ENCODE measurements at regions not wholly inside any gene's neighbourhood (a gene's known extent, or its start where the extent isn't known, plus 50 kb on each side); places are given as distances from the start of the nearest gene placed in this dataset.

- no peak for ATAC-seq
- H3K4me3 ChIP-seq, result no peak overlapping the region
These were observed 84.6 kb upstream of the SPAG17 start for GRCh38 chr1:118269598-118269997.

GRCh38 chr1:118266436-118266835 is 81.4 kb upstream of the SPAG17 start:
- TF ChIP-seq CTCF (IDR thresholded peaks at IDR 0.05), result no peak
- no peak for TF ChIP-seq POLR2A (IDR thresholded peaks at IDR 0.05)
- intact Hi-C loops (cut with DNase I), result no loop called here
- H3K4me1 ChIP-seq, result no peaks in the 10 kb centered on the region
- ATAC-seq, result no peak
- H3K36me3 ChIP-seq, result no peaks in the 10 kb centered on the region
- 81% methylated on average over 3 of the region's 3 CpGs for WGBS (ENCODE audit: insufficient coverage, low coverage, low lambda C conversion rate, missing lambda C conversion rate)
- no peak for DNase-seq
- no peak overlapping the region for H3K27ac ChIP-seq
- H3K9me3 ChIP-seq, result no peaks in the 10 kb centered on the region
- no peaks in the 10 kb centered on the region for H3K27me3 ChIP-seq
- H3K4me3 ChIP-seq, result no peak overlapping the region

More at GRCh38 chr1:118269598-118269997, 84.6 kb upstream of the SPAG17 start:
- WGBS (ENCODE audit: insufficient coverage, low coverage, low lambda C conversion rate, missing lambda C conversion rate), result 51% methylated on average over 2 of the region's 2 CpGs
- no peak overlapping the region for H3K27ac ChIP-seq
- no peaks in the 10 kb centered on the region for H3K4me1 ChIP-seq
- TF ChIP-seq CTCF (IDR thresholded peaks at IDR 0.05) (no peak), POLR2A (IDR thresholded peaks at IDR 0.05) (no peak)
- no peak for DNase-seq
- H3K27me3 ChIP-seq, result no peaks in the 10 kb centered on the region
- intact Hi-C loops (cut with DNase I), result no loop called here
- H3K9me3 ChIP-seq, result no peaks in the 10 kb centered on the region
- no peaks in the 10 kb centered on the region for H3K36me3 ChIP-seq

- no peak overlapping the region for H3K27ac ChIP-seq
- no peaks in the 10 kb centered on the region for H3K4me1 ChIP-seq
- 64% methylated on average over 3 of the region's 3 CpGs for WGBS (ENCODE audit: insufficient coverage, low coverage, low lambda C conversion rate, missing lambda C conversion rate)
- H3K4me3 ChIP-seq, result no peak overlapping the region
- H3K36me3 ChIP-seq, result no peaks in the 10 kb centered on the region
- intact Hi-C loops (cut with DNase I), result no loop called here
- no peaks in the 10 kb centered on the region for H3K27me3 ChIP-seq
- TF ChIP-seq POLR2A (IDR thresholded peaks at IDR 0.05) (no peak), CTCF (IDR thresholded peaks at IDR 0.05) (no peak)
- DNase-seq (no peak), ATAC-seq (no peak)
- H3K9me3 ChIP-seq, result no peaks in the 10 kb centered on the region
These were observed 79.3 kb upstream of the SPAG17 start for GRCh38 chr1:118264343-118264742.

GRCh38 chr1:118262865-118263264 is 77.8 kb upstream of the SPAG17 start:
- 63% methylated on average over 2 of the region's 2 CpGs for WGBS (ENCODE audit: insufficient coverage, low coverage, low lambda C conversion rate, missing lambda C conversion rate)
- DNase-seq (no peak), ATAC-seq (no peak)
- no peaks in the 10 kb centered on the region for H3K9me3 ChIP-seq
- H3K4me1 ChIP-seq, result no peaks in the 10 kb centered on the region
- TF ChIP-seq CTCF (IDR thresholded peaks at IDR 0.05) (no peak), POLR2A (IDR thresholded peaks at IDR 0.05) (no peak)
- no peak overlapping the region for H3K27ac ChIP-seq
- no peaks in the 10 kb centered on the region for H3K36me3 ChIP-seq
- no peak overlapping the region for H3K4me3 ChIP-seq
- intact Hi-C loops (cut with DNase I), result no loop called here
- H3K27me3 ChIP-seq, result no peaks in the 10 kb centered on the region

- no peak overlapping the region for H3K27ac ChIP-seq
- H3K4me3 ChIP-seq, result no peak overlapping the region
- H3K27me3 ChIP-seq, result no peaks in the 10 kb centered on the region
- DNase-seq (no peak), ATAC-seq (no peak)
- WGBS (ENCODE audit: insufficient coverage, low coverage, low lambda C conversion rate, missing lambda C conversion rate), result 60% methylated on average over 7 of the region's 8 CpGs
- H3K36me3 ChIP-seq, result no peaks in the 10 kb centered on the region
- H3K4me1 ChIP-seq, result no peaks in the 10 kb centered on the region
- TF ChIP-seq CTCF (IDR thresholded peaks at IDR 0.05) (no peak), POLR2A (IDR thresholded peaks at IDR 0.05) (no peak)
- no peaks in the 10 kb centered on the region for H3K9me3 ChIP-seq
- intact Hi-C loops (cut with DNase I), result no loop called here
These were observed 73.9 kb upstream of the SPAG17 start for GRCh38 chr1:118258975-118259374.
